ENCODE measurements at regions not wholly inside any gene's neighbourhood (a gene's known extent, or its start where the extent isn't known, plus 50 kb on each side); places are given as distances from the start of the nearest gene placed in this dataset.
A peak's percentile ranks its signal among the peaks of the same experiment; 100 is the strongest.

DNA sequence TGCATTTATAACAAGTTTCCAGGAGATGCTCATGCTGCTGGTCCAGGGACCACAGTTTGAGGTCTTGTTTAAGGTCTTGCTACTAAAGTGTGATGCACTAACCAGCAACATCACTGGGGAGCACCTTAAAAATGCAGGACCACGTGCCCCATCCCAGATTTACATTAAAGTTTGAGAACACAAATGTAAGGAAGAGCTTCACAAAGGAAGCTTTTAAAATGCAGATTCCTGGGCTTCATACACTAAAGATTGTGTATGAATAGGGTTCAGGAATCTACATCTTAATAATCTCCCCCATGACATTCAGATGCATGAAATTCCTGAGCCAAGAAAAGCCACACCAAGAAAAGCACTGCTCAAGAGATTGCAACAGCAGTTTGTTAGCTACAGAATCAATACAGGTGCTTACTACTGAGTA is 235.3 kb upstream of the TANK start:
- H3K27me3 Mint-ChIP-seq = peaks cover 3% of the 10 kb centered on the region
- H3K9me3 Mint-ChIP-seq = peaks cover 0 to 3% of the 10 kb centered on the region in 2 donors
- no peak overlapping the region for H3K27ac Mint-ChIP-seq
- DNase-seq = no peak
- H3K4me3 Mint-ChIP-seq = no peak overlapping the region
- H3K4me1 Mint-ChIP-seq = no peaks in the 10 kb centered on the region
- no peak for ATAC-seq

DNA sequence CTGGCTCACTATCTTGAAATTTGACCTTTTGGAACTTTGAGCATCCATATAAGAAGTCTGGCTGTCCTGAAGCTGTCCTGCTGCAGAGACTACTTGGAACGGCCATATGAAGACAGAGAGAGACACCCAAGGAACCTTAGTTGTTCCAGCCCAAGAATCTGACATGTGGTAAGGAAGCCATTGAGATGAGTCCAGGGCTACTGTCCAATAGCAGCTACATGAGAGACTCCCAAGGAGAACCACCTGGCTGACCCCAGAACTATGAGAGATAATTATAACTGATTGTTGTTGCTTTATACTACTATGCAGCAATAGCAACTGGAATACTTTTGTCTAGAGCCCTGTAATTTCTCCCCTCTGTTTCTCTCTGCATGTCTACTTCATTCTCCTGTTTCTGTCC is 234.3 kb upstream of the TANK start:
- Mint-ChIP-seq H3K27ac (no peak overlapping the region), H3K4me3 (no peak overlapping the region), H3K4me1 (no peaks in the 10 kb centered on the region), H3K9me3 (peaks cover 4 to 9% of the 10 kb centered on the region in 2 donors), H3K27me3 (peaks cover 11% of the 10 kb centered on the region)
- DNase-seq = no peak
- ATAC-seq = no peak

DNA sequence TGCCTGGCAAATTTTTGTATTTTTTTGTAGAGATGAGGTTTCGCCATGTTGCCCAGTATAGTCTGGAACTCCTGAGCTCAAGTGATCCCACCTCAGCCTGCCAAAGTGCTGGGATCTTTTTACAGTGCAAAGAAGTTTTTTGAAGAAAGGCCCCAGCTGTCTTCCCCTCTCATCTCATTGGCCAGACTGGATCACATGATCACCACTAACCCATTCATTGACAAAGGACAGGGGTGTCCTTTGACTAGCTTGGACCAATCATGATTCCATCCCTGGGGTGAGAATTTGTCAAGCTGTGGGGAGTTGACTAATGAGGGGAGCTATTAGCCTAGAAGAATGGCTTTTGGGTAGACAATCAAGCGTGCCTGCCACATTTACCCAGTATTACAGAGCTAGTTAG is 232.9 kb upstream of the TANK start:
- DNase-seq = no peak
- Mint-ChIP-seq H3K27me3 (peaks cover 19% of the 10 kb centered on the region), H3K4me1 (no peaks in the 10 kb centered on the region), H3K27ac (no peak overlapping the region), H3K4me3 (no peak overlapping the region), H3K9me3 (peaks cover 4 to 9% of the 10 kb centered on the region in 2 donors)
- no peak for ATAC-seq

DNA sequence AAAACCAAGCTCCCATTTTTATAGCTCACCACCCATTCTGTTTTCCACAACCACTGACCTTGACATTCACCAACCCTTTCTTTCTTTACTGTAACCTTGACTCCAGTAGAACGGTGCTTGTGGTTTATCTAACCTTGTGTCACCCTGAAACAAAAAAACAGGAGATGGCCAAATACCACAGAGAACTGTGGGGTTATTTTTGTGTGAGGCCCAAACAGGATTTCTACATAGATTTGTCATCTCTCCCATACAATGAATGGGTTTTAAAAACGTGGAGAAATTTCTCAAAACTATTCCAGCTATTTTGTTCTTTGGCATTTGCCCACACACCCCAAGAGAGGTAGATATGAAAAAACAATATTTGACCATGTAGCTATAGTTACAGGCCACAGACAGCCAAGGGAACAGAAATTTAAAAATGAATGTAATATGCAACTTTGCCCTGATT is 231.3 kb upstream of the TANK start:
- Mint-ChIP-seq H3K27ac (no peak overlapping the region), H3K4me1 (no peaks in the 10 kb centered on the region), H3K4me3 (no peak overlapping the region), H3K27me3 (peaks cover 19% of the 10 kb centered on the region), H3K9me3 (peaks cover 4 to 9% of the 10 kb centered on the region in 2 donors)
- ATAC-seq (no peak), DNase-seq (no peak)

DNA sequence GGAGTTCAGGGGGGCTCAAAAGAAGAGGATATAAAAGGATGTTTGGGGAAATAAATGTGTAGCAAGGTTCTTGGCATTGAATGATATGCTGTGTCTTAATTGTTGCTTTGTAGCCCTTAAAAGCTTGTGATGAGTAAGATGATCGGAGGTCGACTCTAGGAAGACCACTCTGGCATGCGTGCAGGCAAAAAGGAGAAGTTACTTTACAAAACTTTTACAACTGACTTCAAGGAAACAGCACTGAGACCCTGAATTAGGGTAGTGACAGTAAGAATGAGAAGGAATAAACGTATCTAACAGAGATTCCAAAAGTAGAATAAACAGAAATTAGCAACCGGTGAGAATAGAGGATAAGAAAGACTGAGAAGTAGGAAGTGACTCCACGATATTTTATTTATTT is 228.7 kb upstream of the TANK start:
- H3K27me3 Mint-ChIP-seq = peaks cover 19% of the 10 kb centered on the region
- H3K4me1 Mint-ChIP-seq = no peaks in the 10 kb centered on the region
- H3K4me3 Mint-ChIP-seq = no peak overlapping the region

DNA sequence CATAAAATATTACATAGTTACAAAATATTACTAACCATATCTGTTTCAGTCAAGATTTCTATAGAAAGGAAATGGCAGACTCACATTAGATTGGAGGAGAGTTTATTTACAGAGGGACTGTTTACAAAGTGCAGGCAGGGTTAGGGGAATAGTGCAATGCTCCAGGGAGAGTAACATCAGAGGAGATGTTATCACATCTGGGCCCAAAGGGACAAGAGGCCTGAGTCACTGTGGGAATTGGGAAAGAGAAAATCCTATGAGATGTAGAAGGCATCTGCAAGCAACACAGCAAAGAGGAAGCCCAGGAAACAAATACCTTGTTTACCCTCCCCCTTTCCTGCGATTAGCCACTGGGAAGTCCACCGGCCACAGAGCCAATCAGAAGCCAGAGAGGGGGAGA is 227.3 kb upstream of the TANK start:
- peaks cover 4 to 9% of the 10 kb centered on the region in 2 donors for H3K9me3 Mint-ChIP-seq
- H3K4me1 Mint-ChIP-seq = no peaks in the 10 kb centered on the region
- no peak overlapping the region for H3K27ac Mint-ChIP-seq
- H3K4me3 Mint-ChIP-seq = no peak overlapping the region
- peaks cover 19% of the 10 kb centered on the region for H3K27me3 Mint-ChIP-seq
- DNase-seq (no peak), ATAC-seq (no peak)

More for the DNA sequence above, 228.7 kb upstream of the TANK start:
- ATAC-seq = no peak
- H3K9me3 Mint-ChIP-seq = peaks cover 4 to 9% of the 10 kb centered on the region in 2 donors
- no peak overlapping the region for H3K27ac Mint-ChIP-seq
- no peak for DNase-seq

DNA sequence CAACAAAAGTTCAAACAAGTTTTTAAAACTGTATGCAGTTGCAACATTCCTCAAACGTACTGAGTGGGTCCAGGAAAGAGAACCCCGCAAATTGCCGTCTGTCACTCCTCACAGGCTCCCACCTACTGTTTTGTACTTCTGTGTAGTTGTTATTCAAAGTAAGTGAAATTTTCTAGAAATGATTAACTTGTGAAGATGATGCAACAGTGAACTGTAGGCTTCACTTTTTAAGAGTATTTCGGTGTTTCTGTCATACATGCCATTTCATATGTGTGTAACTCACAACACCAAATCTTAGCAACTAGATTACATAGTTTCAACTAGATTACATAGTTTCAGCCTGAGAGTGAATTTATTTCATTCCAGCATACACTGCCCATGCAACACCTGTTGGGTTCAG is 226.0 kb upstream of the TANK start:
- no peak overlapping the region for H3K27ac Mint-ChIP-seq
- DNase-seq (no peak), ATAC-seq (no peak)
- peaks cover under 1% of the 10 kb centered on the region for H3K4me1 Mint-ChIP-seq
- H3K9me3 Mint-ChIP-seq = peaks cover 4 to 9% of the 10 kb centered on the region in 2 donors
- H3K4me3 Mint-ChIP-seq = no peak overlapping the region
- H3K27me3 Mint-ChIP-seq = peaks cover 19% of the 10 kb centered on the region

DNA sequence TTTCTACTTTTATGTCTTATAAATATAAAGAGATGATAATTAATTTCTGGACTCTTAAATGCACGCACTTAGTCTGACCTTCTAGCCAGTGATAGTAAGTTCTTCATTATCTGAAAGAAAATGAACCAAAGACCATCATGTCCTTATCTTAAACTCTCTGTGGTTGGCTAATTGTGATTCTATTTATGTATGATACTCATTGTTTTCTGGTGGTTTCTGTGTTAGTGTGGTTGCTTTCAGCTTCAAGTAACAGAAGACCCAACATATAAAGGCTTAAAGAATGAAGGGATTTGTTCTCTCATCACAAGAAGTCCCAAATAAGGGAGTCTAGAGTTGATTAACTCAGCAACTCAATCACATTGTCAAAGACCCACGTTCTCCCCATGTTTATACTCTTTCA is 225.2 kb upstream of the TANK start:
- Mint-ChIP-seq H3K27ac (no peak overlapping the region), H3K4me1 (peaks cover 5% of the 10 kb centered on the region), H3K27me3 (peaks cover 15% of the 10 kb centered on the region), H3K9me3 (peaks cover 4 to 6% of the 10 kb centered on the region in 2 donors), H3K4me3 (no peak overlapping the region)
- no peak for ATAC-seq
- no peak for DNase-seq

DNA sequence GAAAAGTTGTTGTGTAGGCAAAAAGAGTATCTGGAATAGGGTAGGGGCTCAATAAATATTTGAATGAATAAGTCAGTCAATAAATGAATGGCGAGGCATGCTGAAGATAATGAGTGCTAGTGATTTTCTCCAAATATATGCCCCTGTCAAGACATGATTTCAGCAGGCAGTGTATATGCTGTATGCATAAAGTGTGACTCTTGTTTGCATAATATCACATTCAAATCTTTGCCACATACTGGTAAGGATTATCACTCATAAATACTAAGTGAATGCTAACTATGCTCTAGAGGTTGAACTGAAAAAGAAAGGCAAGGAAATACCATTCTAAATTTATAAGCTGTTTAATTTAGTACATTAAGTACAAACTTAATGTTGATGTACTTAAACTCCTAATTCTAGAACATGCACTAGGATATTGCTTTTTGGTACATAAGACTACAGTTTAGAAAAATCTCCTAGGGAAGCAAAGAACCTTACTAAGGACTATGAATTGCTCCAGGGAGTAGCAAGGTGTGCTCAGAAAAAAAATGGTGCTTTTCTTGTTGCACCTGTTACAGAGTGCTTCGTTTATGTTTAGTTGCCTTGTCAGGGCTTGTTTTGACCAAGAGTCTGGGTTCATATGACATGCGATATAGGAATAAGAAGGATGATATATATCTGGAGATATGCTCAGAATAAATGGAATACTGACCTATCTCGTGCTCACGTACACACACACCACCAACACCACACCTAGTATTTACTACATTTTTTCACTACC is 224.0 kb upstream of the TANK start:
- DNase-seq = no peak
- H3K9me3 Mint-ChIP-seq = no peaks in the 10 kb centered on the region
- H3K27ac Mint-ChIP-seq = no peak overlapping the region
- H3K4me1 Mint-ChIP-seq = peaks cover 17% of the 10 kb centered on the region
- ATAC-seq = no peak
- no peak overlapping the region for H3K4me3 Mint-ChIP-seq
- H3K27me3 Mint-ChIP-seq = peaks cover 5% of the 10 kb centered on the region

DNA sequence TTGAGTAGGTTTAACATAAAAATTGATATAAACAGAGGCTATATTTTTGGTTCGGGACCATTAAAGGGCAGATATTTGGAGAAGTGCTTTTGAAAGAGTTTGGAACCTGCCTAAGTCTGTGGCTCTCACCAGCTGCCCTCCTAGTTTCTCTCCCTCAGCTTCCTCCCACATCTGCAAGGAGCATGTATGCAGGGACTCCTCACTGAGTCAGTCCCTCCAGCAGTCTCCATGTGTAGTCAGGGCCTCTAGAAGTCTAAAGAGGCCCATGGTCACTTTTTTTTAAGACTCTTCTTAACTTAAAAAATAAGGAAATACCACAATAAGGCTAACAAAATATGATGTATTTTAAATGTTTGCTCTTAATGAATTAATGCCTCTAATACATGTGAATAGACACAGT is 220.0 kb upstream of the TANK start:
- Mint-ChIP-seq H3K9me3 (no peaks in the 10 kb centered on the region), H3K4me1 (peaks cover 21% of the 10 kb centered on the region), H3K4me3 (no peak overlapping the region), H3K27me3 (no peaks in the 10 kb centered on the region), H3K27ac (no peak overlapping the region)
- DNase-seq (no peak), ATAC-seq (no peak)

DNA sequence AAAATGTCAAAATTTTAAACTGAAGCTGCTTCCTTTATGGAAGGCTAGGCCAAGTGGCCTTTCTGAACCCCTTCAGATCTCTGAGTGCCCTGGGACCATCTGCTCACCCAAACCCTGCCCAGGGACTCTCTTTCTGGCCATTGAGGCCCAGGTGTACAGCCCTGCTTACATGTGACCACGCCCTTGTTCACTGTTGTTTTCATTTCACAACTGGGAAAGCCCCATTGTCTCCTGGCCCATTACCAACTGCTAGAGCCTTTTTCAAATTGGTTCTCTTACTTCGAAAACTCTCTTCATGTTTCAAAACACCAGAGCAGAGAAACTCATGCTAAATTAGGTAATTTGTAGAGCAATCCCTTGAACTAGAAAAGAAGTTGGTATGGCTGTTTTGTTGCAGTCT is 219.5 kb upstream of the TANK start:
- no peak overlapping the region for H3K4me3 Mint-ChIP-seq
- peaks cover 21% of the 10 kb centered on the region for H3K4me1 Mint-ChIP-seq
- no peaks in the 10 kb centered on the region for H3K9me3 Mint-ChIP-seq
- no peaks in the 10 kb centered on the region for H3K27me3 Mint-ChIP-seq
- ATAC-seq (peak; percentile 59), DNase-seq (peak in 1 of 2 donors; percentile 11)
- peak overlapping the region in 1 of 2 donors; percentile 1 for H3K27ac Mint-ChIP-seq

DNA sequence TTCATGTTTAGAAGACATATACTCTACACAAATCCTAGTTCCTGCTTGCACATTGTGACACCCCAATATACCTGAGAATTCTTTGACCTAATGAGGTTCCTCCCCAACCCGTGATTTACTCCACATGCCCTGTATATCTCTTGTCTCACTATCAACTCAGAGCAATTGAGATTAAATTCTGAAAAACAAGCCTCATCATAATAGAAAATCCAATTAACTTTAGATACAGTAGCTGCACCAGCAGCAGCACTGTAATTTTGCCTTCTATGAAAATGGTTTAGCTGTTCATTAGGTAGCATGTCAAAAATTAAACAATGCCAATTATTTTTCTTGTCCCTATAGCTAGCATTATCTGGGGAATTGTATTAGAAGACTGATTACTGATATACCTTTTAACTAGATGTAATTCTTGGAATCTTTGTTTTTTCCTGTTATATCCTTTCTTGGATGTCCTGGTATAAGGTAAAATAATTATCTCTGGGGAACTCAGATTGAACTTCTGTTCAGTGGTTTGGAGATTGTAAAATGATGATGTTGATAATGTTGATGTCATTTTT is 218.9 kb upstream of the TANK start:
- Mint-ChIP-seq H3K4me3 (no peak overlapping the region), H3K27ac (no peak overlapping the region), H3K27me3 (no peaks in the 10 kb centered on the region), H3K9me3 (no peaks in the 10 kb centered on the region), H3K4me1 (peaks cover 21% of the 10 kb centered on the region)
- DNase-seq = no peak
- no peak for ATAC-seq

DNA sequence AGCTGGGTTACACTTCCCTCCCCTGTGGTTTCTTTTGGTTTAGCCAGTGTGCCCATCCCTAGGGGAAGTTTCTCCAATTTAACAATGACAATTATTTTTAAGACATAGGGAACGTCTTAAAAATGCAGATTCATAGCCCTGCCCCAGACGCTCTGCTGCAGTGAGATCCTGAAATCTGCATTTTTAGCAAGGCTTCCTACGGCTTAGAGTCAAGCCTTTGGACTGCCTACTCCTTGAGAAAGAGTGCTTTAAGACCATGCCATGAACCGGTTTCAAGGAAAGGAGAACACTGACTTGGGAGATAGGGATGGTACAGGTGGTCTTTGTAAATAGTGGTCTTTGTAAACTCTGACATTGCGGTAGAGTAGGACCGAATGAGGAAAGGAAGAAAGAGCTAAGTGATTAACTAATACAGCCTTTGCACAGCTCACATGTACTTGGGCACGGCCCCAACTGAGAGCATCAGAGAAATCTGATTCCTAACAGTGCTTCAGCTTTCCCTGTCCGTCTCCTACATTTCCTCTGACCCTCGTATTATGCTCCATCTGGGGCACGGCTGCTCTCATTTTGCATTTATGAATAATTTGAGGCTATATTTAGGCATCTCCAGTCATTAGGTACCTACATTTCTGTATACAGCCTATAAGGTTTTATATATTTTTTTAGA is 217.6 kb upstream of the TANK start:
- peaks cover 21% of the 10 kb centered on the region for H3K4me1 Mint-ChIP-seq
- no peaks in the 10 kb centered on the region for H3K27me3 Mint-ChIP-seq
- no peak overlapping the region for H3K4me3 Mint-ChIP-seq
- H3K27ac Mint-ChIP-seq = no peak overlapping the region
- ATAC-seq (no peak), DNase-seq (no peak)
- no peaks in the 10 kb centered on the region for H3K9me3 Mint-ChIP-seq

DNA sequence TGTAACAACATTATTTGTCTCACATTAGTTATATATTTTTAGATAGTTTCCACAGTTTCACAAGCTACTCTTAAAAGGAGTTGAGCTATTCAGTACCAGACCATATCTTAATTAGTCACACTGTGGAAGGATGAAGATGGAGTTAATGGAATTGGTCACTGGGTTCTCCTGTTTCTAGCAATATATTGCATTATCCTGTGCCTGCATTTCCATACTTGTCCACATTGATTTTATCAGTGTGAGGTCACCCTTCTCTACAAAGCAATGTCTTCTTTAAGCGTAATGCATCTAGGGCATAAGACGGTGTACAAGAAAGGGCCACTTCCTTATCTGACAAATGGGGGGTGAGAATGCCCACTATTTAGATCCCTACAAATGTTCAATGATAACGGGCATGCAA is 216.8 kb upstream of the TANK start:
- no peak overlapping the region for H3K4me3 Mint-ChIP-seq
- DNase-seq (no peak), ATAC-seq (no peak)
- H3K4me1 Mint-ChIP-seq = peaks cover 21% of the 10 kb centered on the region
- no peak overlapping the region for H3K27ac Mint-ChIP-seq
- H3K9me3 Mint-ChIP-seq = no peaks in the 10 kb centered on the region
- no peaks in the 10 kb centered on the region for H3K27me3 Mint-ChIP-seq

DNA sequence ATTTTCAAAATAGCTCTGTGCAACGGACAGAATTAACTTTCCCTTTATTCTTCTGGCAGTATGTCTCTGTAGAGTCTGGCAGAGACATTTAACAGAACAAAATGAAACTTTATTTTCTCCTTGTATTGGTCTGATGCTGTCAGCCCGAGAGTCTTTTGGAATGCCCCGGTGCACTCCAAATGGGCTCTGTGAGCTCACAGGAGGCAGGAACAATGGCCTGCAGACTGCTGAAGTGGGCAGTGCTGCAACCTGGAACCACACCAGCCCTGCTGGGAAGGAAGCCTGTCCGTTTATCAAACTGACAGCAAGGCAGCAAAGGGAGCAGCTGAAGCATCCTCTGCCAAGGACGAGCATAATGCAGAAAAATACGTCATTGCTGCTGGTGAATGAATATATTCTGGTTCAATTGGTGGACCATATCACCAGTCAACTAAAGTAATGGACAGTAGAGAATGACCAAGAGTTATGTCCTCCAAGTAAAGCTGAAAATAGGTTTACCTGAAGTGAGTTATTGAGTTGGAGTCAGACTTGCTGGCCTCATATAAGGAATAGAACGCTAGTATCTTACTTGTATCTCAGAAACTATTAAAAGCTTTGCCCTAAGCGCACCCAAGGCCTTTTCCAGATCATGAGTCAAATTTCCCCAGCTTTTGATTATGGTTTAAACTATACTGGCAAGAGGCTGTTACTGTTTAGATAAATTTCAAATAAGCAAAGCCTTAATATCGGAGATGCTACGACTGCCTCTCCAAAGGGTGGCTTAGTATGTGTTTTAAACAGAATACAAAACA is 207.6 kb upstream of the TANK start:
- Mint-ChIP-seq H3K4me1 (no peaks in the 10 kb centered on the region), H3K4me3 (no peak overlapping the region), H3K27ac (no peak overlapping the region), H3K9me3 (no peaks in the 10 kb centered on the region), H3K27me3 (peaks cover 8% of the 10 kb centered on the region)
- ATAC-seq = no peak
- no peak for DNase-seq

DNA sequence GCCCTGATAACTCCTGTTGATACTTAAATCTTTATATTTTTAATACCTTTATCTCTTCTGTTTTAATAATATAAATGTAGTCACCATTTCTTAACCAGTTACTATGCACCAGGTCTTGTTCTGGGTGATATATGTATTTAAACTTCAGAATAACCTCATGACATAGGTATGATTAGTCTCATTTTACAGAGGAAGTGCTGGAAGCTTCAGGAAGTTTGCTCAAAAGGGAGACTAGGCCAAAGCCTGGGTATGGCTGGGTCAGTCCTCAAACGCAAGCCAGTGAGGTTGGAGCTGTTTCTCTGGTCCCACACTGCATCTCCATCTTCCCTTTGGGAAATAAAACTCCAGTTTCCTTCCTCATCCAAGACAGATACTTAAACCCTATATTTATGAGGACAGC is 204.7 kb upstream of the TANK start:
- Mint-ChIP-seq H3K4me3 (no peak overlapping the region), H3K27me3 (peaks cover 8% of the 10 kb centered on the region), H3K4me1 (no peaks in the 10 kb centered on the region), H3K27ac (no peak overlapping the region), H3K9me3 (no peaks in the 10 kb centered on the region)
- ATAC-seq = no peak
- DNase-seq = no peak
